ENCODE measurements at regions not wholly inside any gene's neighbourhood (a gene's known extent, or its start where the extent isn't known, plus 50 kb on each side); places are given as distances from the start of the nearest gene placed in this dataset.

- no peak for TF ChIP-seq POLR2AphosphoS5 (IDR thresholded peaks at IDR 0.05)
- TF ChIP-seq CTCF (IDR thresholded peaks at IDR 0.05) = no peak
- no peak for TF ChIP-seq POLR2A (IDR thresholded peaks at IDR 0.05)
- TF ChIP-seq EP300 (IDR thresholded peaks at IDR 0.05) = no peak
- H3K27ac ChIP-seq = no peak overlapping the region
- no peaks in the 10 kb centered on the region for H3K9me3 ChIP-seq
- H3K36me3 ChIP-seq = no peaks in the 10 kb centered on the region
- H3K4me1 ChIP-seq = no peaks in the 10 kb centered on the region
- WGBS, 2 donors (ENCODE audit: low coverage in 1 of 2) = 95 to 100% methylated on average over 1 to 2 of the region's 2 CpGs
- H3K27me3 ChIP-seq = no peaks in the 10 kb centered on the region
- no peak overlapping the region for H3K4me3 ChIP-seq
- ATAC-seq = no peak
Measured at GRCh38 chr1:200496937-200497336, 87.1 kb upstream of the ZNF281 start.

GRCh38 chr1:200495901-200496300, 86.1 kb upstream of the ZNF281 start:
- H3K4me3 ChIP-seq = no peak overlapping the region
- no peaks in the 10 kb centered on the region for H3K36me3 ChIP-seq
- no peaks in the 10 kb centered on the region for H3K27me3 ChIP-seq
- H3K4me1 ChIP-seq = no peaks in the 10 kb centered on the region
- WGBS, 2 donors (ENCODE audit: low coverage in 1 of 2) = 100% methylated on average over 1 of the region's 1 CpG
- TF ChIP-seq CTCF (IDR thresholded peaks at IDR 0.05) = no peak
- no peak for TF ChIP-seq POLR2AphosphoS5 (IDR thresholded peaks at IDR 0.05)
- TF ChIP-seq POLR2A (IDR thresholded peaks at IDR 0.05) = no peak
- TF ChIP-seq EP300 (IDR thresholded peaks at IDR 0.05) = no peak
- H3K27ac ChIP-seq = no peak overlapping the region
- no peaks in the 10 kb centered on the region for H3K9me3 ChIP-seq
- ATAC-seq = no peak

GRCh38 chr1:200493344-200493743, 83.5 kb upstream of the ZNF281 start:
- 55 to 73% methylated on average over 3 to 4 of the region's 4 CpGs for WGBS, 2 donors (ENCODE audit: low coverage in 1 of 2)
- no peaks in the 10 kb centered on the region for H3K9me3 ChIP-seq
- no peak overlapping the region for H3K4me3 ChIP-seq
- ATAC-seq = no peak
- TF ChIP-seq POLR2AphosphoS5 (IDR thresholded peaks at IDR 0.05) = no peak
- no peak for TF ChIP-seq POLR2A (IDR thresholded peaks at IDR 0.05)
- no peak for TF ChIP-seq EP300 (IDR thresholded peaks at IDR 0.05)
- H3K4me1 ChIP-seq = peaks cover 0 to 5% (median 0%) of the 10 kb centered on the region in 3 donors
- no peak overlapping the region for H3K27ac ChIP-seq
- H3K36me3 ChIP-seq = no peaks in the 10 kb centered on the region
- no peaks in the 10 kb centered on the region for H3K27me3 ChIP-seq

- H3K27ac ChIP-seq = no peak overlapping the region
Measured at GRCh38 chr1:200491103-200491502, 81.3 kb upstream of the ZNF281 start.

GRCh38 chr1:200490183-200490582, 80.3 kb upstream of the ZNF281 start:
- H3K4me1 ChIP-seq = peaks cover 0 to 7% (median 0%) of the 10 kb centered on the region in 3 donors
- no peak overlapping the region for H3K4me3 ChIP-seq
- H3K36me3 ChIP-seq = no peaks in the 10 kb centered on the region
- no peak overlapping the region for H3K27ac ChIP-seq
- ATAC-seq = no peak
- no peaks in the 10 kb centered on the region for H3K9me3 ChIP-seq
- H3K27me3 ChIP-seq = no peaks in the 10 kb centered on the region
- TF ChIP-seq POLR2A (IDR thresholded peaks at IDR 0.05) (no peak), CTCF (IDR thresholded peaks at IDR 0.05) (no peak), POLR2AphosphoS5 (IDR thresholded peaks at IDR 0.05) (no peak), EP300 (IDR thresholded peaks at IDR 0.05) (no peak)
- WGBS, 2 donors (ENCODE audit: low coverage in 1 of 2) = 27 to 33% methylated on average over 1 of the region's 1 CpG

More at GRCh38 chr1:200491103-200491502, 81.3 kb upstream of the ZNF281 start:
- Histone ChIP-seq H3K36me3 (no peaks in the 10 kb centered on the region), H3K27me3 (no peaks in the 10 kb centered on the region), H3K4me3 (no peak overlapping the region), H3K9me3 (no peaks in the 10 kb centered on the region), H3K4me1 (peaks cover 0 to 7% (median 0%) of the 10 kb centered on the region in 3 donors)
- no peak for TF ChIP-seq POLR2AphosphoS5 (IDR thresholded peaks at IDR 0.05)
- no peak for TF ChIP-seq CTCF (IDR thresholded peaks at IDR 0.05)
- no peak for TF ChIP-seq EP300 (IDR thresholded peaks at IDR 0.05)
- no peak for TF ChIP-seq POLR2A (IDR thresholded peaks at IDR 0.05)
- 67 to 86% methylated on average over 2 of the region's 2 CpGs for WGBS, 2 donors (ENCODE audit: low coverage in 1 of 2)
- no peak for ATAC-seq

All from gastroesophageal sphincter (tissue), 4 donors.